Endothelial cell of umbilical vein (primary cell): ENCODE measurements at regions not wholly inside any gene's neighbourhood (a gene's known extent, or its start where the extent isn't known, plus 50 kb on each side); places are given as distances from the start of the nearest gene placed in this dataset.

Experiments
- BruUV-seq: library from RNA; stranded (reverse); fragments of 400-500 nt; replicated peaks from 2 replicates; lab custom pipeline; 2021; lab: Mats Ljungman, UMichigan
- CTCF ChIA-PET: fragments of 300-600, 350-600 bp; sonication (Branson Sonifier 250); formaldehyde crosslinking; loops from one replicate; lab custom pipeline; 2021; ENCODE audit warnings: antibody characterized with exemption, inconsistent platforms; lab: Charles Lee
- POLR2A ChIA-PET: fragments of 300-600, 350-600 bp; sonication (Branson Sonifier 250); formaldehyde crosslinking; loops from one replicate; lab custom pipeline; 2021; ENCODE audit warnings: antibody characterized with exemption, inconsistent platforms; lab: Charles Lee
- DNase-seq: peaks from one replicate; pipeline ENCODE4 v3.0.0-alpha.2; 2011; ENCODE audit warnings: low read depth, low spot score
- FAIRE-seq: peaks from 2 replicates; lab custom pipeline; 2011; peaks lifted over from hg19 to GRCh38; lab: Jason Lieb, UNC
- H2AFZ ChIP-seq: 2 replicates; pipeline ENCODE4 v1.6.0; 2012; ENCODE audit warnings: low read depth, low read length, control low read depth, inconsistent platforms
- H3K27ac ChIP-seq: 2 replicates; pipeline ENCODE4 v1.5.1; 2011; ENCODE audit warnings: low read depth, mild to moderate bottlenecking, control low read depth, low read length, moderate library complexity; ENCODE audit not compliant: insufficient read depth
- H3K27me3 ChIP-seq, 2 experiments: 2 replicates each; pipeline versions ENCODE4 v1.6.0 to v1.6.1; 2011; ENCODE audit warnings: low read length in 2 of 2, mixed read lengths in 1 of 2; ENCODE audit not compliant: control insufficient read depth in 2 of 2, insufficient read depth in 2 of 2
- H3K36me3 ChIP-seq, 2 experiments: 2 replicates in 1 of 2; 3 replicates in 1 of 2; pipeline ENCODE4 v1.5.1; 2011; ENCODE audit warnings: low read length in 2 of 2, mild to moderate bottlenecking in 1 of 2, moderate library complexity in 1 of 2; ENCODE audit not compliant: control insufficient read depth in 2 of 2, insufficient read depth in 2 of 2; ENCODE audit errors: extremely low read depth in 1 of 2
- H3K4me1 ChIP-seq: 3 replicates; pipeline ENCODE4 v1.5.1; 2011; ENCODE audit warnings: mild to moderate bottlenecking, low read length; ENCODE audit not compliant: control insufficient read depth, insufficient read depth; ENCODE audit errors: extremely low read depth
- H3K4me2 ChIP-seq: 2 replicates; pipeline ENCODE4 v1.6.1; 2011; ENCODE audit warnings: low read length, control low read depth, mixed read lengths; ENCODE audit not compliant: insufficient read depth
- H3K4me3 ChIP-seq, 3 experiments: fragments of 200-600 bp in 1 of 3; sonication (generic), shearing (Covaris generic) in 1 of 3; replicated peaks in 1 of 3; 2 replicates each; pipeline ENCODE4 v1.5.1; 2011 to 2016; ENCODE audit warnings: control low read depth in 3 of 3, low read length in 3 of 3, mild to moderate bottlenecking in 2 of 3, inconsistent platforms in 1 of 3, low read depth in 1 of 3, moderate library complexity in 1 of 3; ENCODE audit not compliant: insufficient read depth in 1 of 3
- H3K79me2 ChIP-seq: 2 replicates; pipeline ENCODE4 v1.6.0; 2012; ENCODE audit warnings: low read length, inconsistent platforms; ENCODE audit not compliant: control insufficient read depth, insufficient read depth
- H3K9ac ChIP-seq: replicated peaks from 2 replicates; pipeline ENCODE3; 2011; ENCODE audit warnings: low read length, control low read depth; ENCODE audit not compliant: insufficient read depth; ENCODE audit errors: extremely low read depth
- H3K9me1 ChIP-seq: replicated peaks from 3 replicates; pipeline ENCODE4 v1.6.0; 2011; ENCODE audit warnings: mild to moderate bottlenecking, low read length; ENCODE audit not compliant: control insufficient read depth, insufficient read depth; ENCODE audit errors: extremely low read depth
- H3K9me3 ChIP-seq: replicated peaks from 2 replicates; pipeline ENCODE4 v1.5.1; 2012; ENCODE audit warnings: low read length, inconsistent platforms; ENCODE audit not compliant: control insufficient read depth, insufficient read depth
- H4K20me1 ChIP-seq: replicated peaks from 2 replicates; pipeline ENCODE3; 2011; ENCODE audit warnings: mild to moderate bottlenecking, low read length; ENCODE audit not compliant: control insufficient read depth, insufficient read depth; ENCODE audit errors: extremely low read depth
- FOS ChIP-seq: IDR thresholded peaks from 2 replicates; pipeline ENCODE4 v1.6.1; 2011; ENCODE audit warnings: mild to moderate bottlenecking, low read length, moderate library complexity, borderline replicate concordance; ENCODE audit not compliant: insufficient read depth
- GATA2 ChIP-seq: IDR thresholded peaks from 2 replicates; pipeline ENCODE4 v1.7.0; 2011; ENCODE audit warnings: low read depth, mild to moderate bottlenecking, moderate library complexity, mixed read lengths, low read length; ENCODE audit not compliant: insufficient read length, insufficient read depth
- JUN ChIP-seq: IDR thresholded peaks from 2 replicates; pipeline ENCODE4 v1.6.1; 2011; ENCODE audit warnings: borderline replicate concordance, low read depth; ENCODE audit not compliant: insufficient read length, insufficient read depth
- MYC ChIP-seq: IDR thresholded peaks from one replicate; pipeline ENCODE4 v1.6.1; 2011; ENCODE audit warnings: mild to moderate bottlenecking, low read depth, low read length
- POLR2A ChIP-seq: IDR thresholded peaks from 2 replicates; pipeline ENCODE4 v1.6.1; 2012; ENCODE audit warnings: low read depth, mild to moderate bottlenecking, control low read depth, low read length
- POLR2AphosphoS5 ChIP-seq: IDR thresholded peaks from 2 replicates; pipeline ENCODE4 v1.6.1; 2012; ENCODE audit warnings: low read depth, mild to moderate bottlenecking, control low read depth, low read length, moderate library complexity; ENCODE audit not compliant: insufficient read depth
- dilution Hi-C: fragments of 300-500 bp; cut with MboI; formaldehyde crosslinking; loops from one replicate; pipeline ENCODE4 v1.15.0; 2019; ENCODE audit warnings: low sequenced_read_pairs; ENCODE audit not compliant: extremely low pct_ligation_motif_present
- intact Hi-C: fragments of 100-400 bp; cut with micrococcal nuclease; formaldehyde crosslinking; loops from one replicate; pipeline ENCODE4 v1.10.0; 2022
- TF ChIP-seq, protein P1 (sequence below), 2 donors: IDR thresholded peaks; 1 replicate in 1 of 2; 2 replicates in 1 of 2; pipeline ENCODE4 v1.5.1; 2011; ENCODE audit warnings: low read length in 2 of 2, mild to moderate bottlenecking in 2 of 2, moderate library complexity in 2 of 2, control low read depth in 1 of 2, inconsistent platforms in 1 of 2, low read depth in 1 of 2; ENCODE audit not compliant: insufficient read depth in 1 of 2; ENCODE audit errors: extremely low read depth in 1 of 2
- TF ChIP-seq, protein P2 (sequence below): IDR thresholded peaks from 2 replicates; pipeline ENCODE4 v1.6.1; 2011; ENCODE audit not compliant: insufficient read depth, insufficient read length

DNA sequence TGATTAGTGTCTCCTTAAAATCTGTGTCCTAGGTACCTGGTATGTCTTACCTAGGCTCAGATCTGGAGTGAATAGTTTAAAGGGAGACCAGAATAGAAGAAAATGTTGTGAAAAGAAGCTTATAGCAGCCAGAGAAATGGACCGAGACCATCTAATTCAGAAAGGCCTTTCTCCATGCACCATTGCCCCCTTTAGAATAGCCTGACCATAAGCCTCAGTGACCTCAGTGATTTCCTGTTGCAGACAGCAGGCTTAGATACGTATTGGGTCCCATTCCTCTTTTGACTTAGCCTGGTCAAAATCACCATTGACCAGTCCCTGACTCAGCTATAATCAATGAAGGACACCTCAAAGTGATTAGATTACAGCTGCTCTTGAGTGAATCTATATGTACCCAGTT lies 690.7 kb upstream of the KLHL29 start:
- no peak overlapping the region for H3K9ac ChIP-seq
- H3K4me1 ChIP-seq, result no peaks in the 10 kb centered on the region
- ChIA-PET CTCF (no interaction called here), POLR2A (no interaction called here)
- dilution Hi-C loops, result no loop called here
- H3K27me3 ChIP-seq, result no peaks in the 10 kb centered on the region
- BruUV-seq, result no TSS peak
- H3K36me3 ChIP-seq, result no peaks in the 10 kb centered on the region
- no peaks in the 10 kb centered on the region for H3K79me2 ChIP-seq
- H3K9me3 ChIP-seq, result no peaks in the 10 kb centered on the region
- DNase-seq (no peak), FAIRE-seq (no peak)
- H3K4me3 ChIP-seq, result no peak overlapping the region
- intact Hi-C loops, result no loop called here
- H4K20me1 ChIP-seq, result no peaks in the 10 kb centered on the region
- no peak overlapping the region for H2AFZ ChIP-seq
- no peaks in the 10 kb centered on the region for H3K9me1 ChIP-seq
- TF ChIP-seq MYC, result no peak
- TF ChIP-seq POLR2A, result no peak
- no peak for TF ChIP-seq JUN
- TF ChIP-seq GATA2, result no peak
- TF ChIP-seq, protein P1, sequence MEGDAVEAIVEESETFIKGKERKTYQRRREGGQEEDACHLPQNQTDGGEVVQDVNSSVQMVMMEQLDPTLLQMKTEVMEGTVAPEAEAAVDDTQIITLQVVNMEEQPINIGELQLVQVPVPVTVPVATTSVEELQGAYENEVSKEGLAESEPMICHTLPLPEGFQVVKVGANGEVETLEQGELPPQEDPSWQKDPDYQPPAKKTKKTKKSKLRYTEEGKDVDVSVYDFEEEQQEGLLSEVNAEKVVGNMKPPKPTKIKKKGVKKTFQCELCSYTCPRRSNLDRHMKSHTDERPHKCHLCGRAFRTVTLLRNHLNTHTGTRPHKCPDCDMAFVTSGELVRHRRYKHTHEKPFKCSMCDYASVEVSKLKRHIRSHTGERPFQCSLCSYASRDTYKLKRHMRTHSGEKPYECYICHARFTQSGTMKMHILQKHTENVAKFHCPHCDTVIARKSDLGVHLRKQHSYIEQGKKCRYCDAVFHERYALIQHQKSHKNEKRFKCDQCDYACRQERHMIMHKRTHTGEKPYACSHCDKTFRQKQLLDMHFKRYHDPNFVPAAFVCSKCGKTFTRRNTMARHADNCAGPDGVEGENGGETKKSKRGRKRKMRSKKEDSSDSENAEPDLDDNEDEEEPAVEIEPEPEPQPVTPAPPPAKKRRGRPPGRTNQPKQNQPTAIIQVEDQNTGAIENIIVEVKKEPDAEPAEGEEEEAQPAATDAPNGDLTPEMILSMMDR (IDR thresholded peaks at IDR 0.05; ENCODE audit: extremely low read depth in 1 of 2, insufficient read depth in 1 of 2, low read depth in 1 of 2, low read length in 2 of 2), result no peak
- TF ChIP-seq, protein P2, sequence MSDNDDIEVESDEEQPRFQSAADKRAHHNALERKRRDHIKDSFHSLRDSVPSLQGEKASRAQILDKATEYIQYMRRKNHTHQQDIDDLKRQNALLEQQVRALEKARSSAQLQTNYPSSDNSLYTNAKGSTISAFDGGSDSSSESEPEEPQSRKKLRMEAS, result no peak
- TF ChIP-seq POLR2AphosphoS5, result no peak
- TF ChIP-seq FOS, result no peak
- H3K27ac ChIP-seq, result no peak overlapping the region
- H3K4me2 ChIP-seq, result no peak overlapping the region
